K562 (cell line): ENCODE measurements at regions not wholly inside any gene's neighbourhood (a gene's known extent, or its start where the extent isn't known, plus 50 kb on each side); places are given as distances from the start of the nearest gene placed in this dataset.

Experiments used
- ADNP ChIP-seq: fragments of 200-800 bp; sonication (Bioruptor generic); IDR thresholded peaks from 2 replicates; pipeline ENCODE4 v1.6.1; 2016; ENCODE audit warnings: missing genetic modification characterization, missing compliant biosample characterization
- KHSRP ChIP-seq: fragments of 450-650 bp; IDR thresholded peaks from 2 replicates; pipeline ENCODE4 v1.6.1; 2017
- TARDBP ChIP-seq: fragments of 450-650 bp; IDR thresholded peaks from 2 replicates; pipeline ENCODE4 v1.6.1; 2016

GRCh38 chr7:69211336-69211735, 386.9 kb upstream of the AUTS2 start:
- TF ChIP-seq ADNP (tag) (no peak), TARDBP (no peak), KHSRP (no peak)
